ENCODE measurements at regions not wholly inside any gene's neighbourhood (a gene's known extent, or its start where the extent isn't known, plus 50 kb on each side); places are given as distances from the start of the nearest gene placed in this dataset.

- H3K36me3 ChIP-seq (ENCODE audit: control insufficient read depth in 2 of 2, extremely low read depth in 1 of 2, insufficient read depth in 1 of 2, low read length in 1 of 2) = no peaks in the 10 kb centered on the region
- no peaks in the 10 kb centered on the region for H3K27me3 ChIP-seq (replicated peaks in 1 of 2; ENCODE audit: control insufficient read depth in 2 of 2, extremely low read depth in 1 of 2, insufficient read depth in 2 of 2, low read length in 1 of 2)
- DNase-seq (no peak), ATAC-seq (replicated peaks in 1 of 4) (no peak)
- ChIA-PET POLR2A (interaction anchor here in 1 of 2 donors (0.7 kb wide), 1 partner anchor 242 kb away, joined by 4 read pairs; no protein-coding TSS in a partner anchor), CTCF (interaction anchor here in 1 of 2 donors (0.6 kb wide), 1 partner anchor 47 kb away, joined by 3 read pairs; no protein-coding TSS in a partner anchor)
- WGBS (ENCODE audit: insufficient coverage) = no CpG with 5 or more reads among the region's 2 CpGs
- no peak overlapping the region for H3K27ac Mint-ChIP-seq
- no peaks in the 10 kb centered on the region for H3K27me3 Mint-ChIP-seq
- H3K4me3 Mint-ChIP-seq = no peak overlapping the region
- H3K4me1 ChIP-seq (ENCODE audit: control insufficient read depth in 1 of 2, extremely low read depth in 1 of 2, insufficient read depth in 2 of 2, low read length in 2 of 2) = no peaks in the 10 kb centered on the region
- no peaks in the 10 kb centered on the region for H3K36me3 Mint-ChIP-seq
- no peak overlapping the region for H3K4me3 ChIP-seq (ENCODE audit: control insufficient read depth in 1 of 2, extremely low read depth in 1 of 2, low read length in 1 of 2)
- H3K27ac ChIP-seq (ENCODE audit: low read length) = no peak overlapping the region
- H3K9me3 ChIP-seq = no peaks in the 10 kb centered on the region
- H3K4me1 Mint-ChIP-seq = no peaks in the 10 kb centered on the region
- H3K9me3 Mint-ChIP-seq = peaks cover 4 to 13% (median 10%) of the 10 kb centered on the region in 3 donors
Measured at GRCh38 chr1:82801176-82801575, 1000.4 kb downstream of the ADGRL2 start.

- Mint-ChIP-seq H3K9me3 (peaks cover 4 to 13% (median 10%) of the 10 kb centered on the region in 3 donors), H3K4me3 (no peak overlapping the region), H3K27me3 (no peaks in the 10 kb centered on the region), H3K4me1 (no peaks in the 10 kb centered on the region), H3K36me3 (no peaks in the 10 kb centered on the region), H3K27ac (no peak overlapping the region)
- no peaks in the 10 kb centered on the region for H3K27me3 ChIP-seq (replicated peaks in 1 of 2; ENCODE audit: control insufficient read depth in 2 of 2, extremely low read depth in 1 of 2, insufficient read depth in 2 of 2, low read length in 1 of 2)
- DNase-seq (no peak), ATAC-seq (replicated peaks in 1 of 4) (no peak)
- H3K4me1 ChIP-seq (ENCODE audit: control insufficient read depth in 1 of 2, extremely low read depth in 1 of 2, insufficient read depth in 2 of 2, low read length in 2 of 2) = no peaks in the 10 kb centered on the region
- POLR2A ChIA-PET = no interaction called here
- no peak overlapping the region for H3K27ac ChIP-seq (ENCODE audit: low read length)
- CTCF ChIA-PET = interaction anchor here in 1 of 2 donors (0.6 kb wide), 1 partner anchor 46 kb away, joined by 3 read pairs; no protein-coding TSS in a partner anchor
- H3K4me3 ChIP-seq (ENCODE audit: control insufficient read depth in 1 of 2, extremely low read depth in 1 of 2, low read length in 1 of 2) = no peak overlapping the region
- WGBS (ENCODE audit: insufficient coverage) = no CpG with 5 or more reads among the region's 2 CpGs
- no peaks in the 10 kb centered on the region for H3K9me3 ChIP-seq
- no peaks in the 10 kb centered on the region for H3K36me3 ChIP-seq (ENCODE audit: control insufficient read depth in 2 of 2, extremely low read depth in 1 of 2, insufficient read depth in 1 of 2, low read length in 1 of 2)
Measured at GRCh38 chr1:82800721-82801120, 1000.0 kb downstream of the ADGRL2 start.

DNA sequence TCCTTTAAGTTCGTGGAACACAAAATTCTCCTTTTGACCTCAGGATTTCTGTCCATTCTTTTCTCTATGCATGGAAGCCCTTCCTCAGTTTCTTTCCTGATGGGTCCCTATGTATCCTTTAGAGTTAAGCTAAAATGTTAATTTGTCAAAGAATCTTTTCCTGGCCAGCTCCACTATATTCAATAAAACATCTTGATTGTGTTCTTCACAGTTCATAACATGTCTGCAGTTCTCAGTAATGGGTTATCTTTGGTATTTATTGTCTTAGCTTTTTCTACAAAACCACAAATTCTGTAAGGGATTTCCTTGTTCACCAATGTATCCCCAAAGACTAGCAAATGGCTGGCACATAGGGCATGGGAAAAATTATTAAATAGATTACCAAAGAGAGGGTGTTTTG lies 998.5 kb downstream of the ADGRL2 start:
- H3K4me3 Mint-ChIP-seq = no peak overlapping the region

DNA sequence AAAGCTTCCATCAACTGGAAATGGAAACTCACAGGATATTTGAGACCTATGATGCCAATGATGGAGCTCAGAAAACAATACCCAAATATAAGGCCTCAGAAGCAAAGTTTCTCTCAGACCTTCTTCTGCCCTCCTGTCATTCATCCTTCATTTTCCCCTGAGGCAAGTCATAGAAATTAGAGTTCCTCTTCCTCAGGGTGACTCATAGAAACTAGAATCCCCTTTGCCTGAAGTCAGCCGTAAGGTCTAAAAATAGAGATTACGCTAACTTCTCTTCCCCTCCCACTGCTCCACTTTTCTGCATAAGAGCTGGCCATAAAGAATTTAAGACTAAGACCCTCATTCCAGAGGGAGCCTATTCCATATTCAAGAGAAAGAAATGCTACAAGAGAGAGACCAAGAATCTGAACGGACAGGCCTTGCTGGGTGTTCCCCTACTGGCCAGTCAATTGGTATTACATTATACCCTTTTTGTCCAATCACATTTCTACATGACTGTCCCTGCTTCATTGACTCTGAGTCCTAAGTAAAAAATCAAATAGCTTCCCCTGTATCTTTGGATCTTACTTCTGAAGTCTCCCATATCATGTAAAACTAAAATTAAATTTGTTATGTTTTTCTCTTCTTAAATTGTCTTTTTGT lies 994.9 kb downstream of the ADGRL2 start:
- H3K4me1 Mint-ChIP-seq = no peaks in the 10 kb centered on the region
- H3K27me3 Mint-ChIP-seq = no peaks in the 10 kb centered on the region
- DNase-seq (no peak), ATAC-seq (replicated peaks in 1 of 4) (no peak)
- peaks cover 6 to 21% (median 17%) of the 10 kb centered on the region in 3 donors for H3K9me3 Mint-ChIP-seq
- Histone ChIP-seq H3K36me3 (ENCODE audit: control insufficient read depth in 2 of 2, extremely low read depth in 1 of 2, insufficient read depth in 1 of 2, low read length in 1 of 2) (no peaks in the 10 kb centered on the region), H3K4me1 (ENCODE audit: control insufficient read depth in 1 of 2, extremely low read depth in 1 of 2, insufficient read depth in 2 of 2, low read length in 2 of 2) (no peaks in the 10 kb centered on the region), H3K9me3 (no peaks in the 10 kb centered on the region), H3K27me3 (replicated peaks in 1 of 2; ENCODE audit: control insufficient read depth in 2 of 2, extremely low read depth in 1 of 2, insufficient read depth in 2 of 2, low read length in 1 of 2) (no peaks in the 10 kb centered on the region), H3K4me3 (ENCODE audit: control insufficient read depth in 1 of 2, extremely low read depth in 1 of 2, low read length in 1 of 2) (no peak overlapping the region), H3K27ac (ENCODE audit: low read length) (no peak overlapping the region)
- no peaks in the 10 kb centered on the region for H3K36me3 Mint-ChIP-seq
- ChIA-PET POLR2A (no interaction called here), CTCF (no interaction called here)
- no peak overlapping the region for H3K27ac Mint-ChIP-seq
- no peak overlapping the region for H3K4me3 Mint-ChIP-seq
- no CpG with 5 or more reads among the region's 3 CpGs for WGBS (ENCODE audit: insufficient coverage)

More for the DNA sequence above, 998.5 kb downstream of the ADGRL2 start:
- no CpG with 5 or more reads among the region's 1 CpG for WGBS (ENCODE audit: insufficient coverage)
- peaks cover 4 to 13% (median 13%) of the 10 kb centered on the region in 3 donors for H3K9me3 Mint-ChIP-seq
- Histone ChIP-seq H3K4me3 (ENCODE audit: control insufficient read depth in 1 of 2, extremely low read depth in 1 of 2, low read length in 1 of 2) (no peak overlapping the region), H3K27me3 (replicated peaks in 1 of 2; ENCODE audit: control insufficient read depth in 2 of 2, extremely low read depth in 1 of 2, insufficient read depth in 2 of 2, low read length in 1 of 2) (no peaks in the 10 kb centered on the region), H3K9me3 (no peaks in the 10 kb centered on the region), H3K36me3 (ENCODE audit: control insufficient read depth in 2 of 2, extremely low read depth in 1 of 2, insufficient read depth in 1 of 2, low read length in 1 of 2) (no peaks in the 10 kb centered on the region), H3K27ac (ENCODE audit: low read length) (no peak overlapping the region), H3K4me1 (ENCODE audit: control insufficient read depth in 1 of 2, extremely low read depth in 1 of 2, insufficient read depth in 2 of 2, low read length in 2 of 2) (no peaks in the 10 kb centered on the region)
- DNase-seq (no peak), ATAC-seq (replicated peaks in 1 of 4) (no peak)
- no peaks in the 10 kb centered on the region for H3K4me1 Mint-ChIP-seq
- no peaks in the 10 kb centered on the region for H3K27me3 Mint-ChIP-seq
- CTCF ChIA-PET = no interaction called here
- H3K36me3 Mint-ChIP-seq = no peaks in the 10 kb centered on the region
- H3K27ac Mint-ChIP-seq = no peak overlapping the region
- POLR2A ChIA-PET = no interaction called here

DNA sequence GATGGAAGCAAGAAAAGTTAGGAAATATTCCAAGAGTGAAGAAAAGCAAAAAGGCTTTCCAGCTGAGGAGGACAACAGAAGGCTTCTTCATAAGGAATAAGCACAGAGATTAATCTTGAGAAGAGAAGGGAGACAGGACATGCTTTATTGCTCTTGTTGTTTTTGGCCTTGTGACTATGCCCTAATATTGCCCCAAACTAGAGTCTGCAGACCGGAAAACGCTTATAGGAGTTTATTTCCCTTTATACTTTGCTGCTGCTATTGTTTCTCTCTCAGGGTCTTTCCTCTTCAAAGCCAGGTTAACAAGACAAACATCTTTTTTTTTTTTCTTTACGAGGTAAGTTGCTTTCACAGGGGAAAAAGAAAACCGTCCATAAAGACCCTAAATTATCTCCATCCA lies 991.4 kb downstream of the ADGRL2 start:
- H3K27me3 ChIP-seq (replicated peaks in 1 of 2; ENCODE audit: control insufficient read depth in 2 of 2, extremely low read depth in 1 of 2, insufficient read depth in 2 of 2, low read length in 1 of 2) = no peaks in the 10 kb centered on the region
- H3K27me3 Mint-ChIP-seq = no peaks in the 10 kb centered on the region
- POLR2A ChIA-PET = no interaction called here
- H3K4me1 Mint-ChIP-seq = peaks cover 0 to 12% (median 12%) of the 10 kb centered on the region in 3 donors
- H3K9me3 ChIP-seq = no peaks in the 10 kb centered on the region
- peaks cover 2 to 17% (median 8%) of the 10 kb centered on the region in 3 donors for H3K9me3 Mint-ChIP-seq
- CTCF ChIA-PET = no interaction called here
- no peaks in the 10 kb centered on the region for H3K36me3 Mint-ChIP-seq
- no peak overlapping the region for H3K27ac ChIP-seq (ENCODE audit: low read length)
- no peak overlapping the region for H3K4me3 Mint-ChIP-seq
- 83% methylated on average over 3 of the region's 4 CpGs for WGBS (ENCODE audit: insufficient coverage)
- no peak for DNase-seq
- H3K27ac Mint-ChIP-seq = no peak overlapping the region
- H3K36me3 ChIP-seq (ENCODE audit: control insufficient read depth in 2 of 2, extremely low read depth in 1 of 2, insufficient read depth in 1 of 2, low read length in 1 of 2) = no peaks in the 10 kb centered on the region
- no peak for ATAC-seq (replicated peaks in 1 of 4)
- peaks cover 0 to 3% of the 10 kb centered on the region in 2 experiments for H3K4me1 ChIP-seq (ENCODE audit: control insufficient read depth in 1 of 2, extremely low read depth in 1 of 2, insufficient read depth in 2 of 2, low read length in 2 of 2)
- no peak overlapping the region for H3K4me3 ChIP-seq (ENCODE audit: control insufficient read depth in 1 of 2, extremely low read depth in 1 of 2, low read length in 1 of 2)

- no peaks in the 10 kb centered on the region for H3K9me3 ChIP-seq
- ChIA-PET CTCF (no interaction called here), POLR2A (no interaction called here)
- peaks cover 0 to 3% of the 10 kb centered on the region in 2 experiments for H3K4me1 ChIP-seq (ENCODE audit: control insufficient read depth in 1 of 2, extremely low read depth in 1 of 2, insufficient read depth in 2 of 2, low read length in 2 of 2)
- Mint-ChIP-seq H3K36me3 (no peaks in the 10 kb centered on the region), H3K4me1 (peaks cover 0 to 18% (median 15%) of the 10 kb centered on the region in 3 donors), H3K27me3 (no peaks in the 10 kb centered on the region), H3K27ac (no peak overlapping the region), H3K4me3 (no peak overlapping the region), H3K9me3 (peaks cover 2 to 17% (median 8%) of the 10 kb centered on the region in 3 donors)
- no CpG with 5 or more reads among the region's 1 CpG for WGBS (ENCODE audit: insufficient coverage)
- H3K27ac ChIP-seq (ENCODE audit: low read length) = no peak overlapping the region
- no peak overlapping the region for H3K4me3 ChIP-seq (ENCODE audit: control insufficient read depth in 1 of 2, extremely low read depth in 1 of 2, low read length in 1 of 2)
- no peak for ATAC-seq (replicated peaks in 1 of 4)
- no peak for DNase-seq
- H3K36me3 ChIP-seq (ENCODE audit: control insufficient read depth in 2 of 2, extremely low read depth in 1 of 2, insufficient read depth in 1 of 2, low read length in 1 of 2) = no peaks in the 10 kb centered on the region
- H3K27me3 ChIP-seq (replicated peaks in 1 of 2; ENCODE audit: control insufficient read depth in 2 of 2, extremely low read depth in 1 of 2, insufficient read depth in 2 of 2, low read length in 1 of 2) = no peaks in the 10 kb centered on the region
Measured at GRCh38 chr1:82790556-82790955, 989.8 kb downstream of the ADGRL2 start.

Data from T-cell (primary cell).